Testis (tissue), 2 donors: ENCODE measurements at regions not wholly inside any gene's neighbourhood (a gene's known extent, or its start where the extent isn't known, plus 50 kb on each side); places are given as distances from the start of the nearest gene placed in this dataset.
"Not testable (repeated sequence)": the region's sequence is repeated elsewhere in the genome, so short reads cannot be mapped to it uniquely, and the experiment has no call there.

Experiments used
- DNase-seq: peaks from one replicate; pipeline ENCODE4 v3.0.0-alpha.2; 2019
- H3K27ac ChIP-seq, 2 donors: fragments of 200-600 bp; sonication (generic); one replicate each; pipeline ENCODE4 v1.5.1; 2019
- H3K27me3 ChIP-seq: fragments of 200-600 bp; sonication (generic); one replicate; pipeline ENCODE4 v1.5.1; 2019
- H3K36me3 ChIP-seq: fragments of 200-600 bp; sonication (generic); one replicate; pipeline ENCODE4 v1.5.1; 2017; ENCODE audit warnings: low read depth; ENCODE audit errors: missing control alignments
- H3K4me1 ChIP-seq: fragments of 200-600 bp; sonication (generic); one replicate; pipeline ENCODE4 v1.5.1; 2019
- H3K4me3 ChIP-seq, 2 donors: fragments of 200-600 bp; sonication (generic); one replicate each; pipeline ENCODE4 v1.5.1; 2017 to 2019
- H3K9me3 ChIP-seq: fragments of 200-600 bp; sonication (generic); one replicate; pipeline ENCODE4 v1.5.1; 2017
- CTCF ChIP-seq, 3 experiments: fragments of 450-650 bp in 2 of 3; fragments of 200-600 bp in 1 of 3; sonication (generic) in 1 of 3; IDR thresholded peaks; one replicate each; pipeline ENCODE4 v1.5.1; 2016 to 2019; ENCODE audit warnings: antibody characterized with exemption in 3 of 3, mild to moderate bottlenecking in 2 of 3, moderate library complexity in 1 of 3
- POLR2A ChIP-seq: fragments of 450-650 bp; IDR thresholded peaks from one replicate; pipeline ENCODE4 v1.6.1; 2017; ENCODE audit warnings: antibody characterized with exemption, mild to moderate bottlenecking, moderate library complexity
- WGBS, 2 donors: methylation state at CpG; one replicate each; pipeline ENCODE4 v1.1.5; 2018; 5-methylcytosine and 5-hydroxymethylcytosine counted together
- intact Hi-C: fragments of 100-400 bp; cut with DNase I; formaldehyde crosslinking; loops from one replicate; pipeline ENCODE4 v1.15.1; 2023; ENCODE audit warnings: low total_unique reads

GRCh38 chr11:90585491-90585890, 362.6 kb upstream of the CHORDC1 start:
- TF ChIP-seq POLR2A (no peak), CTCF (IDR thresholded peaks at IDR 0.05) (no peak)
- H3K27ac ChIP-seq = no peak overlapping the region
- no peaks in the 10 kb centered on the region for H3K9me3 ChIP-seq
- H3K27me3 ChIP-seq = no peaks in the 10 kb centered on the region
- WGBS, 2 donors = 97 to 100% methylated on average over 1 of the region's 1 CpG
- DNase-seq = no peak
- no peaks in the 10 kb centered on the region for H3K4me1 ChIP-seq
- intact Hi-C loops = no loop called here
- H3K4me3 ChIP-seq = no peak overlapping the region
- no peaks in the 10 kb centered on the region for H3K36me3 ChIP-seq

GRCh38 chr11:90582999-90583398, 360.1 kb upstream of the CHORDC1 start:
- DNase-seq, H3K4me1 ChIP-seq, intact Hi-C loops, H3K27me3 ChIP-seq, H3K4me3 ChIP-seq, H3K36me3 ChIP-seq, H3K27ac ChIP-seq, H3K9me3 ChIP-seq: not testable (repeated sequence)
- WGBS, 2 donors = 78 to 96% methylated on average over 4 to 7 of the region's 7 CpGs

- TF ChIP-seq CTCF (IDR thresholded peaks at IDR 0.05) = no peak
- intact Hi-C loops = no loop called here
- DNase-seq = no peak
- 65 to 76% methylated on average over 1 of the region's 1 CpG for WGBS, 2 donors
- H3K4me1 ChIP-seq = no peaks in the 10 kb centered on the region
- no peaks in the 10 kb centered on the region for H3K36me3 ChIP-seq
- H3K9me3 ChIP-seq = no peaks in the 10 kb centered on the region
- H3K27ac ChIP-seq = no peak overlapping the region
- H3K4me3 ChIP-seq = no peak overlapping the region
- H3K27me3 ChIP-seq = no peaks in the 10 kb centered on the region
Measured at GRCh38 chr11:90564531-90564930, 341.7 kb upstream of the CHORDC1 start.

GRCh38 chr11:90558328-90558865, 335.5 kb upstream of the CHORDC1 start:
- H3K9me3 ChIP-seq = no peaks in the 10 kb centered on the region
- H3K27ac ChIP-seq = no peak overlapping the region
- DNase-seq = no peak
- TF ChIP-seq CTCF (IDR thresholded peaks at IDR 0.05) (no peak), POLR2A (no peak)
- H3K4me3 ChIP-seq = no peak overlapping the region
- H3K4me1 ChIP-seq = no peaks in the 10 kb centered on the region
- intact Hi-C loops = no loop called here
- H3K27me3 ChIP-seq = no peaks in the 10 kb centered on the region
- H3K36me3 ChIP-seq = no peaks in the 10 kb centered on the region
- WGBS, 2 donors = 94 to 97% methylated on average over 4 of the region's 4 CpGs

GRCh38 chr11:90556606-90557005, 333.8 kb upstream of the CHORDC1 start:
- DNase-seq = no peak
- no peaks in the 10 kb centered on the region for H3K36me3 ChIP-seq
- no peak overlapping the region for H3K27ac ChIP-seq
- TF ChIP-seq POLR2A = no peak
- no peaks in the 10 kb centered on the region for H3K4me1 ChIP-seq
- H3K27me3 ChIP-seq = no peaks in the 10 kb centered on the region
- WGBS, 2 donors = 61 to 69% methylated on average over 4 of the region's 4 CpGs
- no peaks in the 10 kb centered on the region for H3K9me3 ChIP-seq
- H3K4me3 ChIP-seq = no peak overlapping the region
- intact Hi-C loops = no loop called here

GRCh38 chr11:90556026-90556425, 333.2 kb upstream of the CHORDC1 start:
- no peak overlapping the region for H3K27ac ChIP-seq
- H3K36me3 ChIP-seq = no peaks in the 10 kb centered on the region
- H3K4me1 ChIP-seq = no peaks in the 10 kb centered on the region
- TF ChIP-seq CTCF (IDR thresholded peaks at IDR 0.05) (no peak), POLR2A (no peak)
- no peaks in the 10 kb centered on the region for H3K9me3 ChIP-seq
- H3K27me3 ChIP-seq = no peaks in the 10 kb centered on the region
- intact Hi-C loops = no loop called here
- no peak overlapping the region for H3K4me3 ChIP-seq
- DNase-seq = no peak
- 58 to 62% methylated on average over 1 of the region's 1 CpG for WGBS, 2 donors
